Upper lobe of left lung (tissue), 4 donors: ENCODE measurements at regions not wholly inside any gene's neighbourhood (a gene's known extent, or its start where the extent isn't known, plus 50 kb on each side); places are given as distances from the start of the nearest gene placed in this dataset.

Experiments used
- POLR2A ChIP-seq, 4 donors: fragments of 450-650 bp; IDR thresholded peaks; one replicate each; pipeline ENCODE4 v1.5.1; 2016 to 2017; ENCODE audit warnings: antibody characterized with exemption in 4 of 4, mild to moderate bottlenecking in 2 of 4
- POLR2AphosphoS5 ChIP-seq, 2 donors: sonication (generic); formaldehyde crosslinking; IDR thresholded peaks; one replicate each; pipeline ENCODE4 v1.5.1; 2017; ENCODE audit warnings: antibody characterized with exemption in 2 of 2
- TF ChIP-seq, protein P1 (sequence below), 6 experiments: fragments of 450-650 bp in 4 of 6; fragments of 200-600 bp in 2 of 6; sonication (generic) in 2 of 6; IDR thresholded peaks; one replicate each; pipeline ENCODE4 v1.5.1; 2016 to 2019; ENCODE audit warnings: antibody characterized with exemption in 6 of 6

DNA sequence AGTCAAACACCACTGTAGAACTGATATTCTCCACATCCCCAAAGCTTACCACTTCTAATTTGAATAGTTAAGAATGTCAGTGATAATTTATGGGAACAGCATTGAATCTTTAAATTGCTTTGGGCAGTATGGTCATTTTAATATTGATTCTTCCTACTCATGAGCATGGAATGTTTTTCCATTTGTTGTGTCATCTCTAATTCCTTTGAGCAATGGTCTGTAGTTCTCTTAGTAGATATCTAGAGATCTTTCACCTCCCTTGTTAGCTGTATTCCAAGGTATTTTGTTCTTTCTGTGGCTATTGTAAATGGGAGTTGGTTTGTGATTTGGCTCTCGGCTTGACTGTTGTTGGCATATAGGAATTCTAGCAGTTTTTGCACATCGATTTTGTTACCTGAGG is 1341.8 kb upstream of the CDH9 start:
- TF ChIP-seq POLR2AphosphoS5 (IDR thresholded peaks at IDR 0.05) (no peak), POLR2A (IDR thresholded peaks at IDR 0.05) (no peak)
- TF ChIP-seq, protein P1, sequence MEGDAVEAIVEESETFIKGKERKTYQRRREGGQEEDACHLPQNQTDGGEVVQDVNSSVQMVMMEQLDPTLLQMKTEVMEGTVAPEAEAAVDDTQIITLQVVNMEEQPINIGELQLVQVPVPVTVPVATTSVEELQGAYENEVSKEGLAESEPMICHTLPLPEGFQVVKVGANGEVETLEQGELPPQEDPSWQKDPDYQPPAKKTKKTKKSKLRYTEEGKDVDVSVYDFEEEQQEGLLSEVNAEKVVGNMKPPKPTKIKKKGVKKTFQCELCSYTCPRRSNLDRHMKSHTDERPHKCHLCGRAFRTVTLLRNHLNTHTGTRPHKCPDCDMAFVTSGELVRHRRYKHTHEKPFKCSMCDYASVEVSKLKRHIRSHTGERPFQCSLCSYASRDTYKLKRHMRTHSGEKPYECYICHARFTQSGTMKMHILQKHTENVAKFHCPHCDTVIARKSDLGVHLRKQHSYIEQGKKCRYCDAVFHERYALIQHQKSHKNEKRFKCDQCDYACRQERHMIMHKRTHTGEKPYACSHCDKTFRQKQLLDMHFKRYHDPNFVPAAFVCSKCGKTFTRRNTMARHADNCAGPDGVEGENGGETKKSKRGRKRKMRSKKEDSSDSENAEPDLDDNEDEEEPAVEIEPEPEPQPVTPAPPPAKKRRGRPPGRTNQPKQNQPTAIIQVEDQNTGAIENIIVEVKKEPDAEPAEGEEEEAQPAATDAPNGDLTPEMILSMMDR (IDR thresholded peaks at IDR 0.05) = no peak
